SK-N-SH (cell line): ENCODE measurements at regions not wholly inside any gene's neighbourhood (a gene's known extent, or its start where the extent isn't known, plus 50 kb on each side); places are given as distances from the start of the nearest gene placed in this dataset.

Experiments
- CTCF ChIP-seq: fragments of 200-600 bp; sonication (generic); IDR thresholded peaks from 2 replicates; pipeline ENCODE4 v1.6.1; 2017; ENCODE audit warnings: antibody characterized with exemption, mild to moderate bottlenecking, moderate library complexity
- EP300 ChIP-seq, 2 experiments: IDR thresholded peaks; 2 replicates each; pipeline versions ENCODE4 v1.4.0 to v1.6.1; 2012; ENCODE audit warnings: borderline replicate concordance in 1 of 2, low read depth in 1 of 2, low read length in 1 of 2
- IRF3 ChIP-seq: fragments of 150-350 bp; IDR thresholded peaks from 2 replicates; pipeline ENCODE4 v1.6.1; 2016; ENCODE audit warnings: mild to moderate bottlenecking, low read depth, low read length
- NFIC ChIP-seq: IDR thresholded peaks from 2 replicates; pipeline ENCODE4 v1.4.0; 2012; ENCODE audit warnings: borderline replicate concordance
- USF1 ChIP-seq: IDR thresholded peaks from 2 replicates; pipeline ENCODE4 v1.4.0; 2012; ENCODE audit warnings: low read depth, borderline replicate concordance
- USF2 ChIP-seq: fragments of 150-350 bp; IDR thresholded peaks from 2 replicates; pipeline ENCODE4 v1.6.1; 2017; ENCODE audit warnings: antibody characterized with exemption, low read length, low read depth, borderline replicate concordance

- TF ChIP-seq CTCF (no peak), NFIC (no peak), IRF3 (no peak), USF2 (no peak), USF1 (no peak), EP300 (IDR thresholded peaks at IDR 0.05; ENCODE audit: borderline replicate concordance in 1 of 2, low read depth in 1 of 2, low read length in 1 of 2) (no peak)
These were observed 971.7 kb downstream of the FLRT2 start for GRCh38 chr14:86501611-86502010.
